ENCODE measurements at regions not wholly inside any gene's neighbourhood (a gene's known extent, or its start where the extent isn't known, plus 50 kb on each side); places are given as distances from the start of the nearest gene placed in this dataset.
"Not testable (repeated sequence)": the region's sequence is repeated elsewhere in the genome, so short reads cannot be mapped to it uniquely, and the experiment has no call there.

- ATAC-seq (peak in 2 of 3 donors; percentile 34 to 69), DNase-seq (no peak)
- Mint-ChIP-seq H3K4me3 (peak overlapping the region; percentile 82), H3K27ac (no peak overlapping the region), H3K9me3 (no peaks in the 10 kb centered on the region), H3K4me1 (peaks cover 40 to 50% of the 10 kb centered on the region in 2 donors), H3K27me3 (ENCODE audit: low read depth in 2 of 2) (peaks cover 24 to 29% of the 10 kb centered on the region in 2 donors), H3K36me3 (no peaks in the 10 kb centered on the region)
- TF ChIP-seq CTCF (IDR thresholded peaks at IDR 0.05) = no peak
- WGBS (ENCODE audit: insufficient coverage) = 48% methylated on average over 31 of the region's 32 CpGs
- peaks cover 48% of the 10 kb centered on the region for H3K4me1 ChIP-seq (ENCODE audit: control insufficient read depth, insufficient read depth, low read length)
- H3K9me3 ChIP-seq (ENCODE audit: control insufficient read depth, insufficient read depth, low read length) = no peaks in the 10 kb centered on the region
- no peak overlapping the region for H3K4me3 ChIP-seq (ENCODE audit: low read length)
- H3K27ac ChIP-seq (ENCODE audit: low read length) = no peak overlapping the region
- H3K27me3 ChIP-seq (ENCODE audit: control insufficient read depth, insufficient read depth, low read length) = no peaks in the 10 kb centered on the region
- intact Hi-C loops (cut with micrococcal nuclease) = no loop called here
- H3K36me3 ChIP-seq (ENCODE audit: control insufficient read depth, insufficient read depth, low read length) = no peaks in the 10 kb centered on the region
These were observed 68.1 kb downstream of the DLL1 start for GRCh38 chr6:170222498-170223471.

- no peak overlapping the region for H3K27ac ChIP-seq (ENCODE audit: low read length)
- ATAC-seq (no peak), DNase-seq (peak in 1 of 2 donors; percentile 10)
- H3K27me3 ChIP-seq (ENCODE audit: control insufficient read depth, insufficient read depth, low read length) = no peaks in the 10 kb centered on the region
- Mint-ChIP-seq H3K27me3 (ENCODE audit: low read depth in 2 of 2) (peaks cover 24 to 27% of the 10 kb centered on the region in 2 donors), H3K9me3 (no peaks in the 10 kb centered on the region), H3K4me3 (peak overlapping the region; percentile 11), H3K27ac (no peak overlapping the region), H3K4me1 (peaks cover 40 to 50% of the 10 kb centered on the region in 2 donors), H3K36me3 (no peaks in the 10 kb centered on the region)
- TF ChIP-seq CTCF (IDR thresholded peaks at IDR 0.05) = no peak
- peaks cover 48% of the 10 kb centered on the region for H3K4me1 ChIP-seq (ENCODE audit: control insufficient read depth, insufficient read depth, low read length)
- no peaks in the 10 kb centered on the region for H3K36me3 ChIP-seq (ENCODE audit: control insufficient read depth, insufficient read depth, low read length)
- 90% methylated on average over 29 of the region's 29 CpGs for WGBS (ENCODE audit: insufficient coverage)
- H3K9me3 ChIP-seq (ENCODE audit: control insufficient read depth, insufficient read depth, low read length) = no peaks in the 10 kb centered on the region
- intact Hi-C loops (cut with micrococcal nuclease) = no loop called here
- H3K4me3 ChIP-seq (ENCODE audit: low read length) = no peak overlapping the region
These were observed 69.0 kb downstream of the DLL1 start for GRCh38 chr6:170221753-170222400.

- Mint-ChIP-seq H3K27me3 (ENCODE audit: low read depth in 2 of 2) (peaks cover 20 to 26% of the 10 kb centered on the region in 2 donors), H3K4me1 (peaks cover 38 to 49% of the 10 kb centered on the region in 2 donors), H3K4me3 (peak overlapping the region; percentile 35), H3K9me3 (no peaks in the 10 kb centered on the region), H3K27ac (no peak overlapping the region), H3K36me3 (no peaks in the 10 kb centered on the region)
- no peak overlapping the region for H3K27ac ChIP-seq (ENCODE audit: low read length)
- TF ChIP-seq CTCF (IDR thresholded peaks at IDR 0.05) = no peak
- H3K4me3 ChIP-seq (ENCODE audit: low read length) = no peak overlapping the region
- intact Hi-C loops (cut with micrococcal nuclease) = no loop called here
- H3K36me3 ChIP-seq (ENCODE audit: control insufficient read depth, insufficient read depth, low read length) = no peaks in the 10 kb centered on the region
- peak in 1 of 2 donors; percentile 14 for DNase-seq
- ATAC-seq = no peak
- H3K9me3 ChIP-seq (ENCODE audit: control insufficient read depth, insufficient read depth, low read length) = no peaks in the 10 kb centered on the region
- H3K4me1 ChIP-seq (ENCODE audit: control insufficient read depth, insufficient read depth, low read length) = peaks cover 48% of the 10 kb centered on the region
- no peaks in the 10 kb centered on the region for H3K27me3 ChIP-seq (ENCODE audit: control insufficient read depth, insufficient read depth, low read length)
- 69% methylated on average over 29 of the region's 29 CpGs for WGBS (ENCODE audit: insufficient coverage)
These were observed 69.7 kb downstream of the DLL1 start for GRCh38 chr6:170221052-170221752.

GRCh38 chr6:170213637-170214018 is 77.2 kb downstream of the DLL1 start:
- Mint-ChIP-seq H3K27me3 (ENCODE audit: low read depth in 2 of 2) (peaks cover 34 to 36% of the 10 kb centered on the region in 2 donors), H3K27ac (peak overlapping the region in 1 of 2 donors; percentile 19)
- 97% methylated on average over 16 of the region's 19 CpGs for WGBS (ENCODE audit: insufficient coverage)
- H3K9me3 Mint-ChIP-seq; H3K27ac ChIP-seq (ENCODE audit: low read length); H3K4me1 ChIP-seq (ENCODE audit: control insufficient read depth, insufficient read depth, low read length); H3K4me3 ChIP-seq (ENCODE audit: low read length); ATAC-seq; DNase-seq; H3K36me3 Mint-ChIP-seq; H3K4me3 Mint-ChIP-seq; intact Hi-C loops (cut with micrococcal nuclease); H3K4me1 Mint-ChIP-seq; H3K36me3 ChIP-seq (ENCODE audit: control insufficient read depth, insufficient read depth, low read length); H3K9me3 ChIP-seq (ENCODE audit: control insufficient read depth, insufficient read depth, low read length); H3K27me3 ChIP-seq (ENCODE audit: control insufficient read depth, insufficient read depth, low read length): not testable (repeated sequence)

All from natural killer cell (primary cell).